ENCODE measurements at regions not wholly inside any gene's neighbourhood (a gene's known extent, or its start where the extent isn't known, plus 50 kb on each side); places are given as distances from the start of the nearest gene placed in this dataset.

DNA sequence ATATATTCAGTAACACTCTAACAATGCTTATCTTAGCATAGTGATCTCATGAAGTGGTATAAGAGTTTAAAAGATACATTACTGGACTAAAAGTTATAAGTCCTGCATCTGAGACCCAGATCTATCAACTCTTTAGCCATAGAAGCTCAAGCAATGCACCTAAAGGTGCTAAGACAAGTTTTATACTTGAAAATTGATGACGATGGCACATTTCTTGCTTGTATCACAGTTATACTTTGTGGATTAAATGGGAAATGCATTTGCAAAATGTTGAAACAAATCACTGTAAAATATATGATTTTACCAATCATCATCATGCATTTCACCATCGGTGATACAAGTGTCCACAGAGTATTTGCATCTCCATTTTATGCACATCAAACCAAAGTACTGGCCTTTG, 525.3 kb upstream of the ZNF385D start:
- no peak for DNase-seq
- Histone ChIP-seq H3K36me3 (no peaks in the 10 kb centered on the region), H3K9me3 (no peaks in the 10 kb centered on the region), H3K27me3 (no peaks in the 10 kb centered on the region), H3K4me3 (no peak overlapping the region)

DNA sequence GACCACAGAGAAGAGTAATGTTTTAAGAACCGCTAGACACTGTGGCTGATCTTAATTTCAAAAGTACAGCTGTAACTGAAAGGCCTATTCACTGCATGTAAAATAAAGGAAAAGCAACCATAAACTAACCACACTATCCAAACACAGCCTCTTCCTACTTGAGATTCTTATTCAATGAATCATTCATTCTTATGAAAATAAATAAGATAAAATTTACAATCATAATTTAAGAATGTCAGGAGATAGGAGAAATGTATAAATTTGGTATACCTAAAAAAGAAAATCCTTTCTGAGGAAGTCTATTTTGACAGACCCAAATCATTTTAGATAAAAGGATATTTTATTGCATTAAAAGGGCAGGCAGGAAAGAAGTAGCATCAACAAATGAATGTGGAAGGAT, 533.5 kb upstream of the ZNF385D start:
- Histone ChIP-seq H3K4me3 (no peak overlapping the region), H3K27me3 (no peaks in the 10 kb centered on the region), H3K9me3 (0 out of 2 replicates have a peak, but pooled peaks cover 2% of the 10 kb centered on the region), H3K36me3 (no peaks in the 10 kb centered on the region)
- no peak for DNase-seq

DNA sequence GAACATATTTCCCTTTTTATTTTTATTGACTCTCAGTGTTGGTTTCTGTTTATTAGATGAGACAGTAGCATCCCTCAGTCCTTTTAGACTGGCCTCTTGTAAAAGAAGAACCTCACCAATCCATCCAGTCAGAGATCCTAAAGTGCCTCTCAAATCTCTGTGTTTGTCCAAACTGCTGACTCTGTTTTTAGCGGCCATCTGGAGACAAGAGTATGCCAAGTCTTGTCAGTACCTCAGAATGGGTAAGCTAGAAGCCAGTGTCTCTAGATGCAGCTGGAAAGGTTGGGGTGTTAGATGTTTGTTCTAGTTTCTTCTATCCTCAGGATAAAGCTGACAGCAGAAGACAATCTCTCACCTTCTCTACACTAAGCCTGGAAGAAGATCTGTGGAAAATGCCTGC, 537.7 kb upstream of the ZNF385D start:
- no peak for DNase-seq
- no peak overlapping the region for H3K4me3 ChIP-seq
- 0 out of 2 replicates have a peak, but pooled peaks cover 2% of the 10 kb centered on the region for H3K9me3 ChIP-seq
- no peaks in the 10 kb centered on the region for H3K36me3 ChIP-seq
- H3K27me3 ChIP-seq: no peaks in the 10 kb centered on the region

DNA sequence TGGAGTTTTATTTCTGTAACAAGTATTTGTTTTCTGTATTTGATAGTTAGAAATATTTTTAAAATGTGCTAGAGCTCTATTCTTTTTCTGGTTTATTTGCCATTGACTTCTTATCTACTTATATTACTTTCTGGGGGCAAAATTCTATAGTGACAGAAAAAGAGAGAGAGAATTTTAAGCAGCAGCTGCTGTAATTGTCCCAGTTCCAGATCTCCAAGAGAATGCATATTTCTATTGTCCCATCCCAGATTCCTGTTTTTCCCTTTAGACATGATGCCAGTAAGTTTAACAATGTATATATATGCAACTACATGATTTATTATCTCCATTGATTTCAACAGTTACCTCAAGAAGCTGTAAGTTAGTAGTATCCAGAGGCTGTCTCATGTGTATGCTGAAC, 541.7 kb upstream of the ZNF385D start:
- Histone ChIP-seq H3K9me3 (no peaks in the 10 kb centered on the region), H3K27me3 (no peaks in the 10 kb centered on the region), H3K36me3 (no peaks in the 10 kb centered on the region), H3K4me3 (no peak overlapping the region)
- DNase-seq: no peak

DNA sequence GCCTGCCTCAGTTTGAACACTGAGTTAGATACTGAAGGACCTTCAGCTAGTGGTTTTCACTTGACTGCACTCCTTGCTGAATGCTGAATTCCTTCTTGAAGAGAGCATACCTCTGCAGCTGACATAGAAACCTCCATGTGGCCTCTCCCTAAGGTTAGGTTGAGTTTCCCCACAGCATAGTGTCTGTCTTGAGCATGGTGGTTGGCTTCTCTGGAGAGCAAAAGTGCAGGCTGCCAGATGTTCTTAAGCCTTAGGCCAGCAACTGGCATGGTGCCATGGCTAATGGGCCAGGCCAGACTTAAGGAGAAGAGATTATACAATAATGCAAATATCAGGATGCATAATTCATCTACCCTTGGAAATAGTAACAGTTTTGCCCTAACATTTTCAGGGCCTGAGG, 545.6 kb upstream of the ZNF385D start:
- H3K9me3 ChIP-seq: no peaks in the 10 kb centered on the region; the same call in 1 of the 2 replicates
- peak; percentile 34 for DNase-seq
- no peak overlapping the region for H3K4me3 ChIP-seq
- no peaks in the 10 kb centered on the region for H3K36me3 ChIP-seq
- no peaks in the 10 kb centered on the region for H3K27me3 ChIP-seq

DNA sequence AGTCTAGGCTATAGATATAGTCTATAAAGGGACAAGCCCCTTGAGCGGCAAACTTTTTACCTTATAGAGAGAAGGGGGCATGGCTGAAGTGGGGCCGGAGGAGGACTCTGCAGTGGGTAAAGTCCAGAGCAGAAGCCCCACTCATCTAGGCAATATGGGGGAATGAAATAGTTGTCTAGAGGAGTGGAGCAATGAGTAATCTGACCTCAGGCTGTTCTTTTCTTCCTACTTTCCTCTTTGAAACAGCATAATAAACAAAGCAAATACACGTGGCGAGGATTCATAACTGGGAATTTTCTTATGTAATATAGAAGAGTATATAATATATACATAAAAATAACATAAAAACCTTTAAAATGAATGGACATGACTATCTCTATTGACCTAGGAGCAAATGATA, 546.4 kb upstream of the ZNF385D start:
- Histone ChIP-seq H3K27me3 (no peaks in the 10 kb centered on the region), H3K9me3 (no peaks in the 10 kb centered on the region; the same call in 1 of the 2 replicates), H3K4me3 (no peak overlapping the region), H3K36me3 (no peaks in the 10 kb centered on the region)
- no peak for DNase-seq

DNA sequence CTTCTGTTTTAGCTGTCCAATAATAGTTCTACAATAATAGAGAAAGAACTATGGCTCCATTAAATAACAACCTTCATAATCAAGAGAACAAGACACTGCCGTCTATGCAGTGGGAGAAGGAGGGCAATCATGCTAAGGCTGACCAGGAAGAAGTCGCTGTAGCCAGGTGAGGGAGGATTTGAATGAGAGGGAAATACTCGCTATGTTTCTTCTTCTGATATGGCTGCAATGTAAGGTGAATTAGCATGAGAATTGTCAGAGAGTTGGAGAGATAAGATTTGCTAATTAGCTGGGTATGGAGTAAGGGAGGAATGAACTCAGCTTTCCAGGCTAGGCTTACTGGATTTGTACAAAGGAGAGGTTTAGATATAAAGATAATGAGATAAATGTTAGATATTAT, 555.4 kb upstream of the ZNF385D start:
- Histone ChIP-seq H3K36me3 (no peaks in the 10 kb centered on the region), H3K4me3 (no peak overlapping the region), H3K27me3 (no peaks in the 10 kb centered on the region), H3K9me3 (no peaks in the 10 kb centered on the region)
- DNase-seq: no peak

DNA sequence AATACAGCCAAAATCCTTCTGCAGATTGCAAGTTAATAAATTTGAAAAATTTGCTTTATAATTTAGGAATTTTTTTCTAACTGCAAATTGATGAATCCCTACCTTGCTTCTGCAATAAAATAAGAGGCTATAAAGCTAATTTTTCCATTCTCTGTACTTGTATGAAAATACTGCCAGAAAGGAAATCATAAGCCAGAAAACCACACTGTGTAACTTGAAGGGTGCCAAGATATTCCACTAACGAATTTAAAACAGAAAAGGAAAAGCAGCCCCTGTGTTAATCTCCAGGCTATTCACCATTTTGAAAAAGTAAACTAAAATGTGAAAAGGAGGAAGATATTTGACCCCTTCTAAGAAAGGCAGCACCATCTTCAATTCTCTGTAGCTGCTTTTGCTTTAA, 557.9 kb upstream of the ZNF385D start:
- Histone ChIP-seq H3K36me3 (no peaks in the 10 kb centered on the region), H3K9me3 (no peaks in the 10 kb centered on the region), H3K4me3 (no peak overlapping the region), H3K27me3 (no peaks in the 10 kb centered on the region)
- no peak for DNase-seq

DNA sequence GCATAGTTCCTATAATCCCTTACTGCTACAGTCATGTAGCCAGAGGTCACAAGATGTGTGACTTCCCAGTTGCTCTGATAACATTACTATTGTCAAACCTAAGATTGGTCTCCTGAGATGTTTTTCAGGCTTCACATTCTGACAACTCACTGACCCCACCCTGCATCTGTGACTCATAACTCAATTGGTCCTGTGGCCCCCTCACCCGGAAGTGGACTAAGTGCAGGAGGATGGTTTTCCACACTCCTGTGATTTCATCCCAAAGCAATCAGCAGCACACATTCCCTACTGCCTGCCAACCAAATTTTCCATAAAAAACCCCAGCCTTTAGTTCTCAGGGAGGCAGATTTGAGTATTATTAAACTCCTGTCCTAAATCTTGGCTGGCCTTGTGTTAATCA, 564.9 kb upstream of the ZNF385D start:
- peak; percentile 2 for DNase-seq
- Histone ChIP-seq H3K4me3 (no peak overlapping the region), H3K9me3 (no peaks in the 10 kb centered on the region), H3K27me3 (no peaks in the 10 kb centered on the region), H3K36me3 (no peaks in the 10 kb centered on the region)

DNA sequence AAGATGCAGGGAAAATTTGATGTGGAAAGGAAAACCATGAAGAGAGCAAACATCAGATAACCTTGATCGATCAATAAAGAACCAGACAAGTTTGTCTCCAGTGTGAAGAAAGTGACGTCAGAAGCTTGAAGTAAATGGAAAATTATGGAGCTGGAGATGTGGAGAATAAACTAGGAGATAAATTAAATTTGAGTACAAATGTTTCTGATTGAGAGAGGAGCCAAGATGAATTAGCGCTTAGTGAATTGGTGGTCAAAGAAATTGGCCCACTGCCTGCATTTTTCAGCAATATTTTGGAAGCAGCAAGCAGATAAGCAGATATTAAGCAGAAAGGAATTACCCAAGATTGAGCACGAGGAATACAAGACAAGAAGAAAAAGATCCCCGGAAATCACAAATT, 567.3 kb upstream of the ZNF385D start:
- Histone ChIP-seq H3K36me3 (no peaks in the 10 kb centered on the region), H3K4me3 (no peak overlapping the region), H3K9me3 (no peaks in the 10 kb centered on the region), H3K27me3 (no peaks in the 10 kb centered on the region)
- DNase-seq: no peak

DNA sequence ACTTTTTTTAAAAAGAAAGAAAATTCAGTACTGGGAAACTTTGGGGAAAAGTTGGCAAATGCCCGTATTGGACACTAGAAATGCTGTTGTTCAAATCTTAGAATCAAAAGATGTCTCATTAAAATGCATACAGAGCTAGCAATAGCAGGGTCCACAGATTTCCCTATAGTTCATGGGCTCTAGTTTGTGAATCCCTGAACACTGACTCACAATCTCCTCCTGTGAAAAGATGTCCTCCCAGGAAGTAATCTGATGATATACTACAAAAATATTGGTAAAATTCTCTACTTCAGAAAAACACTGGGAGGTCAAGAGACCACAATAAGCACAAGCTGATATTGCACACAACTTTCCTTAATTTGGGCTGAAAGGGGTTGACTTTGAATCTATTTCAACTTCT, 568.4 kb upstream of the ZNF385D start:
- no peak for DNase-seq
- Histone ChIP-seq H3K36me3 (no peaks in the 10 kb centered on the region), H3K27me3 (no peaks in the 10 kb centered on the region), H3K4me3 (no peak overlapping the region), H3K9me3 (no peaks in the 10 kb centered on the region)

DNA sequence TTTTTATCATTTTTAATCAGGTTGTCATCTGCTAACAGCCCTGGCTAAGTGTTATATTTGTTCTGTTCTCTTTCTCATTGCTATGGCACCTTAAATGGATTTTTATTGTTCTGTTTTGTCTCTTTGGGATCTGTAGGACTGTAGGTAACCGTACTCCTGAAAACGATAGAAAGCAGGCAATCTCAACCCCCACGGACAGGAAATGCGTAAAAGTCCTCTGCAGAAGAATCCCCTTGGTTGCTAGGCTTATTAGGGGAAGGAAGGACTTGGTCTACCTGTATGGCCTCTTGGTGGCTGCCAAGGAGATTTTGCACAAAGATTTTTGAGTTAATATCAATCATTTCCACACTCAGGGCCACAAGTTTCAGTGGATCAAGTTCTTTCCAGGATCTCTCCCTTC, 571.9 kb upstream of the ZNF385D start:
- H3K4me3 ChIP-seq: no peak overlapping the region
- no peaks in the 10 kb centered on the region for H3K36me3 ChIP-seq
- DNase-seq: no peak
- H3K9me3 ChIP-seq: no peaks in the 10 kb centered on the region
- H3K27me3 ChIP-seq: no peaks in the 10 kb centered on the region

DNA sequence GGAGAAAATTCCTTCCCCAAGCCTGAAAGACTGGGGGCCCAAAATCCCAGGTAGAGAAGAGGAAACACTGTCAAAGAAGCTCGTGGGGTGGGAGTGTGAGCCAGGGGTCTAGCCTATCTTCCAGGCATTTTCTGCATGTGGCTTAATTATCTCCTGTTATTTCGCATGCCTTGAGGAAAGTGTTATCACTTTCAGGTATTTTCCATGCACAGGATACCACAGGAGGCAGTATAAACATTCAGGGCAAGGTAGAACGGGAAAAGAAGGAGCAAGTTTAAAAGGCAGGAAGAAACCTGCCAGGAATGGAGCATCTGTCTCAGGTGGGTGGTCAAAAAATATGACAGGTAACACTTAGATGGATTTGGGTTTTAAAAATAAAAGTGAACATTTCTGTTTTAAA, 575.3 kb upstream of the ZNF385D start:
- no peaks in the 10 kb centered on the region for H3K9me3 ChIP-seq
- no peak overlapping the region for H3K4me3 ChIP-seq
- no peaks in the 10 kb centered on the region for H3K27me3 ChIP-seq
- no peaks in the 10 kb centered on the region for H3K36me3 ChIP-seq
- DNase-seq: no peak

DNA sequence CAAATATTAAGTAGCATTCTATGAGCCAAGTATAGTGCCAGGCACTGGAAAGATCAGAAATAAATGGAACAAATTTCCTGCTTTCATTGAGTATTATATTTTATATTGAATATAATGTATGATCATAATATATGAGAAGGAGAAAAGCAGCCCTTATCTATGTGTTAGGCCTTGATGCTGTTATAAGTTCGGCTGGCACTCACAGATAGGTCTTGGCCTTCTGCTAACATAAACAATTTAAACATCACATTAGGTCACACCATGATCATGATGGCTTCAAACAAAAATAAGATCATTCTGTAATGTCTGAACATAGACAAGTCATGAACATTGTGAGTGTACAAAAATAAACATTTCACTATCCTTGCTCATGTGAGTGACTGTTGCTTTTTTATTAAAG, 584.0 kb upstream of the ZNF385D start:
- no peak for DNase-seq
- no peaks in the 10 kb centered on the region for H3K27me3 ChIP-seq
- H3K9me3 ChIP-seq: no peaks in the 10 kb centered on the region

DNA sequence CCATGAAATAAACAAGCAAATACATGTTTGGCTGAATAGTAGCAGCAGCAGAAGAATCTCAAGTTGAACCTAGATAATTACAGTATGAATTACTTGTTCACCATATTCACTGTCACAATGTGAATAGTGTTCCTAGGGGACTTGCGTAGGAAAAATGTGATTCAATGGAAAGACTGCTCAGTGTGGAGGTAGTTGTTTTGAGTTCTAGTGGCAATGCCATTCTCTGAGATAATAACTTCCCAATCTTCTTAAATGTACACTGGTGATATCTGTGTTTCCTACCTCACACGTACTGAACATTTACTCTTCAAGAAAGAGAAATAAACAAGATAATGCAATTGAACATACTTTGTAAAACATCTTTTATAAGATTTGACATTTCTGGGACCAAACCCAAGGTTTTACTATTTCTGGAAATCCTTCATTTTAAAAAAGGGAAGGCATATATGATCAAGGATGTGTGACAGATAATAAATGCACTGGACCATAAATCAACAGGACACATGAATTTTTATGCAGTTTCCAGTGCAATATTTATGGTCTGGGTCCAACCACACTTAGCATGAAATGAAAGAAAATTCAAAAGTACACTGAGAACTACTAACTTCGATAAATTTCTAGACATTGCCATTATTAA, 598.3 kb upstream of the ZNF385D start:
- no peaks in the 10 kb centered on the region for H3K9me3 ChIP-seq
- H3K36me3 ChIP-seq: no peaks in the 10 kb centered on the region
- no peak overlapping the region for H3K4me3 ChIP-seq
- DNase-seq: no peak
- no peaks in the 10 kb centered on the region for H3K27me3 ChIP-seq

More for the DNA sequence above, 584.0 kb upstream of the ZNF385D start:
- Histone ChIP-seq H3K4me3 (no peak overlapping the region), H3K36me3 (no peaks in the 10 kb centered on the region)

DNA sequence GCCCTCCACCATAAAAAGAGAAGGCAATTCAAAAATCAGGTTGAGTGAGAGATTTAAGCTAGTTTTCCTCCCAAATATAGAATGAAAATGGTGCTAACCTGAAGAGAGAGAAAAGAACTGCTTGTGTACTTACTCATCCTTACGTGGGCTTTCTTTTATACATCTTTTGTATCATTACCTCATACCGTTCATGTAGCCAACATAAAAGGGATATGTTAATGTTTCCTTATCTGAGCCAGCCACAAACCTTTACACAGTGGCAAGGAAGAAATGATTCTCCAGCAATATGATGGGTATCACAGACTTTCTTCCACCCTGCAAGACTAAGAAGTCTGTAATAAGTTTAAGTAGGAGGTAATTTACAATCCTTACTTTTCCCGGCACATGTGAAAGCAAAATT, 600.8 kb upstream of the ZNF385D start:
- H3K9me3 ChIP-seq: no peaks in the 10 kb centered on the region
- H3K4me3 ChIP-seq: no peak overlapping the region
- no peaks in the 10 kb centered on the region for H3K27me3 ChIP-seq
- no peak for DNase-seq
- H3K36me3 ChIP-seq: no peaks in the 10 kb centered on the region

DNA sequence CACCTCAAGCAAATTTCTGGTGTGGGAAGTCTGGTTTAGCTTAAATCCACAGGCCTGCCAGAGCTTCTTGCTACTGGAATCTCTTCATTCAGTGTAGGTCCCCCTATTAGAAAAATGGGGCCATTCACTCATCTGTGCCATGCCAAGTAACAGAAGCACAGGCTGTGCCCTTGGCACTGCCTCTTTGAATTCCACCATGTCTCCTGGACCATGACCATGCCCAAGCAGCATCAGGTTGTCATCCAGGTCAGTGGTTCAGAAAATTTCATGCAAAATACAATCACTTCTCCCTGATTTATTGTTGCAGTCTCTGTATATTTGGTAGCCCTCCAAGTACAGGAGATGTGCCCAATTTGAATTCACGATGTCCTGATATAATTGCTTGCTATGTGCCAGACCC, 602.1 kb upstream of the ZNF385D start:
- H3K27me3 ChIP-seq: no peaks in the 10 kb centered on the region
- no peaks in the 10 kb centered on the region for H3K9me3 ChIP-seq
- no peak for DNase-seq
- no peak overlapping the region for H3K4me3 ChIP-seq
- no peaks in the 10 kb centered on the region for H3K36me3 ChIP-seq

DNA sequence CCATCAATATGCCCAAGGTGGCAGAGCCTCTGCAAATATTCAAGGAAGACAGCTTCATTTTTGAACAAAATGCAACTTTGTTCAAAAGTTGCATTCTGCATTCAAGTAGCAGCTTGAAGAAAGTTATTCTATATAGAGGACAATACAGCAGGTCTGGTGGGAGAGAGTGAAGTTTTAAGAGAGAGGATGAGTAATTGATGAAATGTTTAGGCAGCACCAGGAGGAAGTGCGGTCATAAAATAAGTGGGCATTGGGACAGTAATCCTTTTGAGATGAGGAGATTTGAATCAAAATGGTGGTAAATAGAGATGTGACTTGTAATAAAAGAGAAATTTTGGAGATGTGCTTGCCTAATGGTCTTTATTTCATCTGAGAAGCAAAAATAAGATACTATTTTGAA, 607.3 kb upstream of the ZNF385D start:
- no peak for DNase-seq
- H3K9me3 ChIP-seq: no peaks in the 10 kb centered on the region
- H3K36me3 ChIP-seq: no peaks in the 10 kb centered on the region

DNA sequence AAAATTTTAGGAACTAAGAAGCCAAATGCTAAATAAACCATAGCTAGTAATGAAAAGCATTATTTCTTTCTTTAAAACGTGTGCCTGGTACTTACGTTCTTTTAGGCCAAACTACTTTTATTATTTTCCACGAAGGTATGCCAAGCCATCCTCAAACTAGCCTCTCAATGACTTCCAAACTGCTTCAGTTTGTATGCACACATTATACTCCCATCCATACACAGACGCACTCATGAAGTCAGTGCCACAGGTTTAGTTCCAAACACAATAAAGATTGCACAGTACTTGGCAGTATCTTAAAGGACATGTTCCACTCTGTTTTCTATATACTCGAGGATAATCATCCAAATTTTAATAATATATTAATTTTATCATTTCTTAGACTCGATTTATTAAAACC, 609.2 kb upstream of the ZNF385D start:
- Histone ChIP-seq H3K36me3 (no peaks in the 10 kb centered on the region), H3K9me3 (no peaks in the 10 kb centered on the region), H3K27me3 (no peaks in the 10 kb centered on the region), H3K4me3 (no peak overlapping the region)
- no peak for DNase-seq

More for the DNA sequence above, 607.3 kb upstream of the ZNF385D start:
- no peaks in the 10 kb centered on the region for H3K27me3 ChIP-seq
- no peak overlapping the region for H3K4me3 ChIP-seq

Measured in MG63 (cell line).